MM.1S (cell line): ENCODE measurements at regions not wholly inside any gene's neighbourhood (a gene's known extent, or its start where the extent isn't known, plus 50 kb on each side); places are given as distances from the start of the nearest gene placed in this dataset.
"Not testable (repeated sequence)": the region's sequence is repeated elsewhere in the genome, so short reads cannot be mapped to it uniquely, and the experiment has no call there.

Source experiments
- DNase-seq: peaks from one replicate; pipeline ENCODE4 v3.0.0-alpha.2; 2015
- H2AFZ ChIP-seq: fragments of 300-600 bp; sonication (generic); 2 replicates; pipeline ENCODE4 v1.6.0; 2016; ENCODE audit warnings: antibody characterized with exemption, low read length
- H3F3A ChIP-seq: fragments of 300-600 bp; sonication (generic); 2 replicates; pipeline ENCODE4 v1.6.1; 2016; ENCODE audit warnings: mild to moderate bottlenecking, antibody characterized with exemption, low read length, moderate library complexity, mixed read lengths; ENCODE audit not compliant: insufficient read depth
- H3K27ac ChIP-seq: fragments of 300-600 bp; sonication (generic); 2 replicates; pipeline ENCODE4 v1.5.1; 2016; ENCODE audit warnings: mild to moderate bottlenecking, low read length
- H3K27me3 ChIP-seq: fragments of 300-600 bp; sonication (generic); replicated peaks from 2 replicates; pipeline ENCODE4 v1.6.0; 2016; ENCODE audit warnings: low read length; ENCODE audit not compliant: insufficient read depth
- H3K36me3 ChIP-seq: fragments of 300-600 bp; sonication (generic); replicated peaks from 2 replicates; pipeline ENCODE4 v1.6.1; 2016; ENCODE audit warnings: mild to moderate bottlenecking, low read length, mixed read lengths; ENCODE audit not compliant: insufficient read depth
- H3K4me1 ChIP-seq: fragments of 300-600 bp; sonication (generic); 2 replicates; pipeline ENCODE4 v1.6.1; 2016; ENCODE audit warnings: low read length, mixed read lengths
- H3K4me2 ChIP-seq: fragments of 300-600 bp; sonication (generic); 2 replicates; pipeline ENCODE4 v1.6.0; 2016; ENCODE audit warnings: low read depth, low read length
- H3K4me3 ChIP-seq: fragments of 300-600 bp; sonication (generic); 2 replicates; pipeline ENCODE4 v1.5.1; 2016; ENCODE audit warnings: low read length, mixed read lengths
- H3K79me2 ChIP-seq: fragments of 300-600 bp; sonication (generic); 2 replicates; pipeline ENCODE4 v1.6.1; 2016; ENCODE audit warnings: mixed run types, low read length, mixed read lengths
- H3K9ac ChIP-seq: fragments of 300-600 bp; sonication (generic); 2 replicates; pipeline ENCODE4 v1.6.1; 2016; ENCODE audit warnings: low read length, mixed read lengths
- H3K9me2 ChIP-seq: fragments of 300-600 bp; sonication (generic); replicated peaks from 2 replicates; pipeline ENCODE4 v1.6.1; 2016; ENCODE audit warnings: mild to moderate bottlenecking, low read length, mixed read lengths; ENCODE audit not compliant: insufficient read depth
- H3K9me3 ChIP-seq: fragments of 300-600 bp; sonication (generic); replicated peaks from 2 replicates; pipeline ENCODE4 v1.6.1; 2016; ENCODE audit warnings: mild to moderate bottlenecking, low read length, mixed read lengths; ENCODE audit not compliant: insufficient read depth
- H4K20me1 ChIP-seq: fragments of 300-600 bp; sonication (generic); 2 replicates; pipeline ENCODE4 v1.6.1; 2016; ENCODE audit warnings: mild to moderate bottlenecking, low read length, moderate library complexity, mixed read lengths; ENCODE audit not compliant: insufficient read depth
- CTCF ChIP-seq: fragments of 300-600 bp; sonication (generic); IDR thresholded peaks from 2 replicates; pipeline ENCODE4 v1.5.1; 2016; ENCODE audit warnings: antibody characterized with exemption, low read length, mixed read lengths
- EZH2 ChIP-seq: fragments of 300-600 bp; sonication (generic); optimal IDR thresholded peaks from 2 replicates; pipeline ENCODE3; 2017; ENCODE audit warnings: low read depth, mild to moderate bottlenecking, antibody characterized with exemption, low read length, mixed read lengths
- EZH2phosphoT487 ChIP-seq: fragments of 300-600 bp; sonication (generic); IDR thresholded peaks from 2 replicates; pipeline ENCODE4 v1.6.1; 2018; ENCODE audit warnings: antibody characterized with exemption, low read length

- Histone ChIP-seq H3F3A (no peaks in the 10 kb centered on the region), H3K4me3 (no peak overlapping the region), H3K4me2 (no peak overlapping the region), H3K27ac (no peak overlapping the region), H3K9me2 (no peaks in the 10 kb centered on the region), H3K9ac (no peak overlapping the region), H3K36me3 (no peaks in the 10 kb centered on the region), H3K4me1 (no peaks in the 10 kb centered on the region), H2AFZ (no peak overlapping the region), H3K9me3 (no peaks in the 10 kb centered on the region), H3K27me3 (no peaks in the 10 kb centered on the region), H4K20me1 (no peaks in the 10 kb centered on the region), H3K79me2 (no peaks in the 10 kb centered on the region)
- no peak for DNase-seq
- TF ChIP-seq EZH2: no peak
- no peak for TF ChIP-seq CTCF
- TF ChIP-seq EZH2phosphoT487: no peak
Measured at GRCh38 chr22:22728382-22728781, 84.0 kb downstream of the GGTLC2 start.

- Histone ChIP-seq H3K9ac (no peak overlapping the region), H3K9me3 (no peaks in the 10 kb centered on the region), H3K4me1 (no peaks in the 10 kb centered on the region), H3K27me3 (no peaks in the 10 kb centered on the region), H3K4me2 (no peak overlapping the region), H3K36me3 (no peaks in the 10 kb centered on the region), H2AFZ (no peak overlapping the region), H3F3A (no peaks in the 10 kb centered on the region), H3K9me2 (no peaks in the 10 kb centered on the region), H3K79me2 (no peaks in the 10 kb centered on the region), H4K20me1 (no peaks in the 10 kb centered on the region), H3K4me3 (no peak overlapping the region), H3K27ac (no peak overlapping the region)
- DNase-seq: no peak
- TF ChIP-seq CTCF (no peak), EZH2 (no peak), EZH2phosphoT487 (no peak)
Measured at GRCh38 chr22:22730655-22731373, 86.4 kb downstream of the GGTLC2 start.

GRCh38 chr22:22731374-22731676, 86.9 kb downstream of the GGTLC2 start:
- no peaks in the 10 kb centered on the region for H3K27me3 ChIP-seq
- no peaks in the 10 kb centered on the region for H4K20me1 ChIP-seq
- H3K27ac ChIP-seq: no peak overlapping the region
- H3K4me1 ChIP-seq: 0 out of 2 replicates have a peak, but pooled peaks cover 4% of the 10 kb centered on the region
- no peak overlapping the region for H3K9ac ChIP-seq
- TF ChIP-seq EZH2phosphoT487: no peak
- no peak for TF ChIP-seq CTCF
- no peak for TF ChIP-seq EZH2
- no peak overlapping the region for H3K4me2 ChIP-seq
- no peaks in the 10 kb centered on the region for H3K9me2 ChIP-seq
- no peak for DNase-seq
- no peaks in the 10 kb centered on the region for H3K79me2 ChIP-seq
- no peak overlapping the region for H2AFZ ChIP-seq
- no peaks in the 10 kb centered on the region for H3K36me3 ChIP-seq
- H3K9me3 ChIP-seq: no peaks in the 10 kb centered on the region
- H3K4me3 ChIP-seq: no peak overlapping the region
- no peaks in the 10 kb centered on the region for H3F3A ChIP-seq

GRCh38 chr22:22733006-22733405, 88.6 kb downstream of the GGTLC2 start:
- not testable (repeated sequence) for H4K20me1 ChIP-seq, DNase-seq, H3K9me2 ChIP-seq, H3K9me3 ChIP-seq, H3F3A ChIP-seq, H2AFZ ChIP-seq, H3K9ac ChIP-seq, H3K4me3 ChIP-seq, H3K4me2 ChIP-seq, H3K27ac ChIP-seq, H3K36me3 ChIP-seq, H3K27me3 ChIP-seq, H3K79me2 ChIP-seq, H3K4me1 ChIP-seq
